GM12878 (cell line): ENCODE measurements at regions not wholly inside any gene's neighbourhood (a gene's known extent, or its start where the extent isn't known, plus 50 kb on each side); places are given as distances from the start of the nearest gene placed in this dataset.

Experiments
- ATAC-seq: fragments of 200-7000 bp; cut with Tn5 transposase; 3 replicates; pipeline ENCODE4 v1.9.1; 2020; ENCODE audit warnings: mild to moderate bottlenecking, moderate library complexity
- BruUV-seq: library from RNA; stranded (reverse); fragments of 400-500 nt; replicated peaks from 2 replicates; lab custom pipeline; 2021; lab: Mats Ljungman, UMichigan
- CTCF ChIA-PET: fragments of 300-600 bp; sonication (Branson Sonifier 250); formaldehyde crosslinking; extraction: SDS; loops from one replicate; lab custom pipeline; 2021; ENCODE audit warnings: inconsistent platforms; lab: Yijun Ruan, JAX
- POLR2A ChIA-PET: fragments of 350-600 bp; formaldehyde crosslinking; extraction: SDS; loops from one replicate; lab custom pipeline; 2021; ENCODE audit warnings: inconsistent platforms; lab: Charles Lee
- RAD21 ChIA-PET: fragments of 300-600 bp; sonication (Branson Sonifier 250); formaldehyde crosslinking; loops from one replicate; lab custom pipeline; 2023; ENCODE audit warnings: antibody characterized with exemption; ENCODE audit not compliant: unreplicated experiment; lab: Charles Lee
- SMC1A ChIA-PET: fragments of 300-600 bp; sonication (Branson Sonifier 250); formaldehyde crosslinking; loops from one replicate; lab custom pipeline; 2023; ENCODE audit not compliant: unreplicated experiment, uncharacterized antibody; lab: Charles Lee
- DNase-seq: peaks from one replicate; pipeline ENCODE4 v3.0.0-alpha.2; 2011; ENCODE audit warnings: low read depth, low spot score
- FAIRE-seq: peaks from 3 replicates; lab custom pipeline; 2011; peaks lifted over from hg19 to GRCh38; lab: Jason Lieb, UNC
- H2AFZ ChIP-seq: 2 replicates; pipeline ENCODE4 v1.6.0; 2011; ENCODE audit warnings: low read depth, low read length, control low read depth; ENCODE audit not compliant: control insufficient read depth
- H3K27ac ChIP-seq: 2 replicates; pipeline ENCODE4 v1.5.1; 2011; ENCODE audit warnings: control low read depth; ENCODE audit not compliant: control insufficient read depth, insufficient read depth
- H3K27me3 ChIP-seq, 2 experiments: replicated peaks in 1 of 2; 2 replicates each; pipeline versions ENCODE4 v1.6.0 to v1.6.1; 2011; ENCODE audit warnings: low read length in 1 of 2; ENCODE audit not compliant: control insufficient read depth in 2 of 2, insufficient read depth in 2 of 2
- H3K36me3 ChIP-seq, 2 experiments: 2 replicates each; pipeline ENCODE4 v1.5.1; 2011; ENCODE audit warnings: low read length in 1 of 2; ENCODE audit not compliant: control insufficient read depth in 2 of 2, insufficient read depth in 2 of 2
- H3K4me1 ChIP-seq: 2 replicates; pipeline ENCODE4 v1.6.1; 2011; ENCODE audit warnings: mild to moderate bottlenecking, low read length, moderate library complexity, mixed read lengths; ENCODE audit not compliant: control insufficient read depth, insufficient read depth
- H3K4me2 ChIP-seq: 2 replicates; pipeline ENCODE4 v1.6.0; 2011; ENCODE audit warnings: control low read depth; ENCODE audit not compliant: control insufficient read depth, insufficient read depth
- H3K4me3 ChIP-seq: fragments of 200-600 bp; sonication (generic); 2 replicates; pipeline ENCODE4 v1.5.1; 2016
- H3K79me2 ChIP-seq: 2 replicates; pipeline ENCODE4 v1.6.0; 2011; ENCODE audit warnings: low read length; ENCODE audit not compliant: control insufficient read depth, insufficient read depth
- H3K9ac ChIP-seq: 2 replicates; pipeline ENCODE4 v1.8.0; 2011; ENCODE audit warnings: low read length, control low read depth, mixed read lengths; ENCODE audit not compliant: control insufficient read depth, insufficient read depth
- H3K9me3 ChIP-seq: replicated peaks from 3 replicates; pipeline ENCODE4 v1.5.1; 2011; ENCODE audit warnings: mild to moderate bottlenecking, low read length; ENCODE audit not compliant: control insufficient read depth, insufficient read depth
- H4K20me1 ChIP-seq: 2 replicates; pipeline ENCODE4 v1.6.0; 2011; ENCODE audit not compliant: control insufficient read depth, insufficient read depth
- CHD4 ChIP-seq: fragments of 200-600 bp; sonication (generic); IDR thresholded peaks from 2 replicates; pipeline ENCODE4 v1.6.1; 2016; ENCODE audit warnings: mild to moderate bottlenecking
- GABPA ChIP-seq: IDR thresholded peaks from 2 replicates; pipeline ENCODE4 v1.6.1; 2014; ENCODE audit warnings: antibody characterized with exemption, low read depth, mild to moderate bottlenecking, inconsistent platforms
- NBN ChIP-seq: fragments of 450-650 bp; IDR thresholded peaks from 2 replicates; pipeline ENCODE4 v1.6.1; 2016
- NR2C1 ChIP-seq: fragments of 450-650 bp; IDR thresholded peaks from 2 replicates; pipeline ENCODE4 v1.6.1; 2017; ENCODE audit warnings: antibody characterized with exemption, mild to moderate bottlenecking, moderate library complexity
- NR2C2 ChIP-seq: IDR thresholded peaks from 2 replicates; pipeline ENCODE4 v1.6.1; 2011; ENCODE audit warnings: borderline replicate concordance, low read depth; ENCODE audit not compliant: control insufficient read depth, insufficient read length
- RCOR1 ChIP-seq: conservative IDR thresholded peaks from 2 replicates; pipeline ENCODE4 v1.6.1; 2012; ENCODE audit warnings: low read depth, low read length, improper control_type of control experiment
- SRF ChIP-seq, 2 experiments: IDR thresholded peaks; 2 replicates each; pipeline ENCODE4 v1.6.1; 2011; ENCODE audit warnings: low read depth in 2 of 2, low read length in 2 of 2, mild to moderate bottlenecking in 1 of 2, moderate library complexity in 1 of 2
- TCF12 ChIP-seq: IDR thresholded peaks from 2 replicates; pipeline ENCODE4 v1.6.1; 2011; ENCODE audit warnings: low read depth, mild to moderate bottlenecking, low read length
- ZNF207 ChIP-seq: fragments of 450-650 bp; IDR thresholded peaks from 2 replicates; pipeline ENCODE4 v1.6.1; 2014; ENCODE audit warnings: antibody characterized with exemption, mild to moderate bottlenecking, borderline replicate concordance
- ZNF217 ChIP-seq: fragments of 450-650 bp; IDR thresholded peaks from 2 replicates; pipeline ENCODE4 v1.6.1; 2017; ENCODE audit warnings: antibody characterized with exemption, mild to moderate bottlenecking
- ZNF24 ChIP-seq: fragments of 450-650 bp; IDR thresholded peaks from 2 replicates; pipeline ENCODE4 v1.6.1; 2017; ENCODE audit warnings: antibody characterized with exemption, mild to moderate bottlenecking
- ZNF274 ChIP-seq: IDR thresholded peaks from one replicate; pipeline ENCODE4 v1.8.0; 2011; ENCODE audit not compliant: insufficient read length, insufficient read depth
- ZZZ3 ChIP-seq: IDR thresholded peaks from 2 replicates; pipeline ENCODE4 v1.6.1; 2011; ENCODE audit warnings: low read depth; ENCODE audit not compliant: control insufficient read depth, insufficient read length
- WGBS: methylation state at CpG from one replicate; pipeline ENCODE4 v1.1.6; 2016; ENCODE audit warnings: low lambda C conversion rate; ENCODE audit not compliant: insufficient replicate concordance, insufficient coverage; ENCODE audit errors: missing lambda C conversion rate; 5-methylcytosine and 5-hydroxymethylcytosine counted together
- in situ Hi-C: fragments of 300-500 bp; cut with MboI; formaldehyde crosslinking; loops from 9 replicates; pipeline ENCODE4 v1.14.3; 2018; ENCODE audit warnings: mixed read lengths
- intact Hi-C: fragments of 100-400 bp; cut with micrococcal nuclease; formaldehyde crosslinking; loops from one replicate; pipeline ENCODE4 v1.14.2; 2022; ENCODE audit not compliant: unreplicated experiment
- TF ChIP-seq, protein P1 (sequence below): IDR thresholded peaks from 2 replicates; pipeline ENCODE4 v1.6.1; 2011; ENCODE audit warnings: borderline replicate concordance, low read depth, mild to moderate bottlenecking, moderate library complexity, mixed read lengths, low read length; ENCODE audit not compliant: insufficient read depth; ENCODE audit errors: extremely low read length

GRCh38 chr17:14437176-14437575, 136.3 kb downstream of the HS3ST3B1 start:
- WGBS: 19% methylated on average over 4 of the region's 4 CpGs
- intact Hi-C loops (no loop called here), in situ Hi-C loops (no loop called here)
- POLR2A ChIA-PET: no interaction called here
- H3K4me3 ChIP-seq: no peak overlapping the region
- no peak for TF ChIP-seq SRF (IDR thresholded peaks at IDR 0.05; ENCODE audit: low read depth in 2 of 2, low read length in 2 of 2)
- TF ChIP-seq RCOR1: no peak
- TF ChIP-seq ZNF217: no peak
- TF ChIP-seq ZNF274: no peak
- TF ChIP-seq NBN: no peak
- TF ChIP-seq GABPA: no peak
- TF ChIP-seq TCF12: no peak
- no peak for TF ChIP-seq ZNF24
- no peak for TF ChIP-seq NR2C1
- no peak for TF ChIP-seq ZNF207
- no peak for TF ChIP-seq ZZZ3
- no peak for TF ChIP-seq CHD4
- TF ChIP-seq, protein P1, sequence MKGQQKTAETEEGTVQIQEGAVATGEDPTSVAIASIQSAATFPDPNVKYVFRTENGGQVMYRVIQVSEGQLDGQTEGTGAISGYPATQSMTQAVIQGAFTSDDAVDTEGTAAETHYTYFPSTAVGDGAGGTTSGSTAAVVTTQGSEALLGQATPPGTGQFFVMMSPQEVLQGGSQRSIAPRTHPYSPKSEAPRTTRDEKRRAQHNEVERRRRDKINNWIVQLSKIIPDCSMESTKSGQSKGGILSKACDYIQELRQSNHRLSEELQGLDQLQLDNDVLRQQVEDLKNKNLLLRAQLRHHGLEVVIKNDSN: no peak
- TF ChIP-seq NR2C2: no peak
- TF ChIP-seq, all 136 proteins: peak for 0
- no peaks in the 10 kb centered on the region for H3K27me3 ChIP-seq
- H3K4me1 ChIP-seq: no peaks in the 10 kb centered on the region
- H3K36me3 ChIP-seq: no peaks in the 10 kb centered on the region
- H4K20me1 ChIP-seq: no peaks in the 10 kb centered on the region
- H3K4me2 ChIP-seq: no peak overlapping the region
- H3K27ac ChIP-seq: no peak overlapping the region
- RAD21 ChIA-PET: no interaction called here
- SMC1A ChIA-PET: no interaction called here
- no peak overlapping the region for H2AFZ ChIP-seq
- DNase-seq (no peak), FAIRE-seq (no peak), ATAC-seq (no peak)
- H3K79me2 ChIP-seq: no peaks in the 10 kb centered on the region
- CTCF ChIA-PET: no interaction called here
- BruUV-seq: no TSS peak
- no peaks in the 10 kb centered on the region for H3K9me3 ChIP-seq
- H3K9ac ChIP-seq: no peak overlapping the region
